DOHH2 (cell line): ENCODE measurements at regions not wholly inside any gene's neighbourhood (a gene's known extent, or its start where the extent isn't known, plus 50 kb on each side); places are given as distances from the start of the nearest gene placed in this dataset.
"Not testable (repeated sequence)": the region's sequence is repeated elsewhere in the genome, so short reads cannot be mapped to it uniquely, and the experiment has no call there.

Source experiments
- H3F3A ChIP-seq: fragments of 200-600 bp; sonication (generic), shearing (Covaris generic); 2 replicates; pipeline ENCODE4 v1.6.0; 2016; ENCODE audit warnings: antibody characterized with exemption, mild to moderate bottlenecking; ENCODE audit not compliant: control insufficient read depth, insufficient read depth
- H3K27ac ChIP-seq: fragments of 200-600 bp; sonication (generic); 2 replicates; pipeline ENCODE4 v1.5.1; 2014; ENCODE audit warnings: low read depth, mild to moderate bottlenecking, low read length, moderate library complexity
- H3K27me3 ChIP-seq: fragments of 200-600 bp; sonication (generic); 2 replicates; pipeline ENCODE4 v1.6.1; 2014; ENCODE audit warnings: mild to moderate bottlenecking, low read length, mixed read lengths; ENCODE audit not compliant: control insufficient read depth
- H3K36me3 ChIP-seq: fragments of 200-600 bp; sonication (generic); 2 replicates; pipeline ENCODE4 v1.6.1; 2014; ENCODE audit warnings: mild to moderate bottlenecking, low read length, moderate library complexity, mixed read lengths; ENCODE audit not compliant: control insufficient read depth
- H3K4me1 ChIP-seq: fragments of 200-600 bp; sonication (generic); 2 replicates; pipeline ENCODE4 v1.6.1; 2014; ENCODE audit warnings: mild to moderate bottlenecking, low read length, mixed read lengths; ENCODE audit not compliant: control insufficient read depth
- H3K4me2 ChIP-seq: fragments of 200-600 bp; sonication (generic); 2 replicates; pipeline ENCODE4 v1.6.0; 2014; ENCODE audit warnings: mild to moderate bottlenecking, low read length, moderate library complexity
- H3K4me3 ChIP-seq: fragments of 200-600 bp; sonication (generic); 2 replicates; pipeline ENCODE4 v1.5.1; 2014; ENCODE audit warnings: mild to moderate bottlenecking, low read length, mixed read lengths
- H3K79me2 ChIP-seq: fragments of 200-600 bp; sonication (generic); 2 replicates; pipeline ENCODE4 v1.6.1; 2014; ENCODE audit warnings: mild to moderate bottlenecking, low read length, mixed read lengths; ENCODE audit not compliant: control insufficient read depth
- H3K9me2 ChIP-seq: fragments of 200-600 bp; sonication (generic); replicated peaks from 2 replicates; pipeline ENCODE4 v1.6.1; 2014; ENCODE audit warnings: mild to moderate bottlenecking, low read length, mixed read lengths; ENCODE audit not compliant: control insufficient read depth
- H3K9me3 ChIP-seq: fragments of 200-600 bp; sonication (generic); 2 replicates; pipeline ENCODE4 v1.6.1; 2014; ENCODE audit warnings: antibody characterized with exemption, low read length, mixed read lengths; ENCODE audit not compliant: control insufficient read depth, insufficient read depth
- H4K20me1 ChIP-seq: fragments of 200-600 bp; sonication (generic); 2 replicates; pipeline ENCODE4 v1.6.0; 2014; ENCODE audit warnings: low read depth, mild to moderate bottlenecking, antibody characterized with exemption, low read length, moderate library complexity; ENCODE audit not compliant: control insufficient read depth, insufficient read depth
- CTCF ChIP-seq: fragments of 200-600 bp; sonication (generic); IDR thresholded peaks from one replicate; pipeline ENCODE4 v1.5.1; 2014; ENCODE audit warnings: antibody characterized with exemption, mild to moderate bottlenecking, low read depth, low read length; ENCODE audit not compliant: poor library complexity, severe bottlenecking
- EZH2phosphoT487 ChIP-seq: fragments of 200-600 bp; sonication (generic); IDR thresholded peaks from 2 replicates; pipeline ENCODE4 v1.6.1; 2017; ENCODE audit warnings: borderline replicate concordance, mild to moderate bottlenecking, antibody characterized with exemption, low read length, moderate library complexity, mixed read lengths

GRCh38 chr2:147149575-147150240 lies 695.1 kb upstream of the ACVR2A start:
- Histone ChIP-seq H3K27me3 (no peaks in the 10 kb centered on the region), H3K27ac (no peak overlapping the region), H3K9me2 (no peaks in the 10 kb centered on the region), H3K79me2 (no peaks in the 10 kb centered on the region), H3K9me3 (peaks cover 12% of the 10 kb centered on the region; the same call in 1 of the 2 replicates), H4K20me1 (no peaks in the 10 kb centered on the region), H3K4me3 (no peak overlapping the region), H3K36me3 (no peaks in the 10 kb centered on the region), H3K4me2 (no peak overlapping the region), H3F3A (no peaks in the 10 kb centered on the region), H3K4me1 (no peaks in the 10 kb centered on the region)
- TF ChIP-seq CTCF: no peak
- no peak for TF ChIP-seq EZH2phosphoT487

- H3K4me2 ChIP-seq: no peak overlapping the region
- no peak overlapping the region for H3K27ac ChIP-seq
- H4K20me1 ChIP-seq: no peaks in the 10 kb centered on the region
- H3K79me2 ChIP-seq: no peaks in the 10 kb centered on the region
- H3K9me3 ChIP-seq: peaks cover 12% of the 10 kb centered on the region; the same call in 1 of the 2 replicates
- no peaks in the 10 kb centered on the region for H3K4me1 ChIP-seq
- H3K27me3 ChIP-seq: no peaks in the 10 kb centered on the region
- no peak for TF ChIP-seq EZH2phosphoT487
- no peak for TF ChIP-seq CTCF
- H3F3A ChIP-seq: no peaks in the 10 kb centered on the region
- no peak overlapping the region for H3K4me3 ChIP-seq
- no peaks in the 10 kb centered on the region for H3K9me2 ChIP-seq
- no peaks in the 10 kb centered on the region for H3K36me3 ChIP-seq
Measured at GRCh38 chr2:147147802-147148201, 697.0 kb upstream of the ACVR2A start.

GRCh38 chr2:147141930-147142329 lies 702.9 kb upstream of the ACVR2A start:
- H4K20me1 ChIP-seq: no peaks in the 10 kb centered on the region
- no peaks in the 10 kb centered on the region for H3F3A ChIP-seq
- no peaks in the 10 kb centered on the region for H3K9me3 ChIP-seq
- H3K27me3 ChIP-seq: no peaks in the 10 kb centered on the region
- H3K4me1 ChIP-seq: no peaks in the 10 kb centered on the region
- no peaks in the 10 kb centered on the region for H3K9me2 ChIP-seq
- H3K4me3 ChIP-seq: no peak overlapping the region
- no peak overlapping the region for H3K4me2 ChIP-seq
- H3K27ac ChIP-seq: no peak overlapping the region
- TF ChIP-seq CTCF: no peak
- no peak for TF ChIP-seq EZH2phosphoT487
- no peaks in the 10 kb centered on the region for H3K36me3 ChIP-seq
- H3K79me2 ChIP-seq: no peaks in the 10 kb centered on the region

- not testable (repeated sequence) for H3K9me3 ChIP-seq, H3F3A ChIP-seq
Measured at GRCh38 chr2:147139732-147140131, 705.1 kb upstream of the ACVR2A start.

More at GRCh38 chr2:147139732-147140131, 705.1 kb upstream of the ACVR2A start:
- not testable (repeated sequence) for H3K27ac ChIP-seq, H4K20me1 ChIP-seq, H3K36me3 ChIP-seq, H3K4me3 ChIP-seq, H3K9me2 ChIP-seq, H3K4me2 ChIP-seq, H3K79me2 ChIP-seq, H3K27me3 ChIP-seq, H3K4me1 ChIP-seq
